ENCODE measurements at regions not wholly inside any gene's neighbourhood (a gene's known extent, or its start where the extent isn't known, plus 50 kb on each side); places are given as distances from the start of the nearest gene placed in this dataset.
"Not testable (repeated sequence)": the region's sequence is repeated elsewhere in the genome, so short reads cannot be mapped to it uniquely, and the experiment has no call there.

DNA sequence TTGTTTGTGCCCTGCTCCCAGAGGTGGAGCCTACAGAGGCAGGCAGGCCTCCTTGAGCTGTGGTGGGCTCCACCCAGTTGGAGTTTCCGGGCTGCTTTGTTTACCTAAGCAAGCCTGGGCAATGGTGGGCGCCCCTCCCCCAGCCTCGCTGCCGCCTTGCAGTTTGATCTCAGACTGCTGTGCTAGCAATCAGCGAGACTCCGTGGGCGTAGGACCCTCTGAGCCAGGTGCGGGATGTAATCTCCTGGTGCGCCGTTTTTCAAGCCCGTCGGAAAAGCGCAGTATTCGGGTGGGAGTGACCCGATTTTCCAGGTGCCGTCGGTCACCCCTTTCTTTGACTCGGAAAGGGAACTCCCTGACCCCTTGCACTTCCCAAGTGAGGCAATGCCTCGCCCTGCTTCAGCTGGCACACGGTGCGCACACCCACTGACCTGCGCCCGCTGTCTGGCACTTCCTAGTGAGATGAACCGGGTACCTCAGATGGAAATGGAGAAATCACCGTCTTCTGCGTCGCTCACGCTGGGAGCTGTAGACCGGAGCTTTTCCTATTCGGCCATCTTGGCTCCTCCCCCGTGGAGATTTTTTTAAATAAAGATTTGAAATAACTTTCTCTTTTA, 189.2 kb upstream of the WSB1 start:
- not testable (repeated sequence) for H3K4me2 ChIP-seq (ENCODE audit: low read depth, low read length, poor library complexity, severe bottlenecking); H3K27me3 ChIP-seq (ENCODE audit: insufficient read depth, low read length, poor library complexity, severe bottlenecking); H3K79me2 ChIP-seq (ENCODE audit: insufficient read depth, low read length); H3F3A ChIP-seq (ENCODE audit: low read depth); H3K36me3 ChIP-seq (ENCODE audit: insufficient read depth, low read length); H3K9me3 ChIP-seq (ENCODE audit: insufficient read depth, low read depth, low read length); H4K20me1 ChIP-seq (ENCODE audit: insufficient read depth, low read length, poor library complexity, severe bottlenecking); H3K4me3 ChIP-seq (ENCODE audit: low read length, poor library complexity, severe bottlenecking); H3K9me2 ChIP-seq (replicated peaks; ENCODE audit: low read depth, low read length); H3K4me1 ChIP-seq (ENCODE audit: insufficient read depth, low read length, poor library complexity, severe bottlenecking); H2AFZ ChIP-seq (ENCODE audit: low read length); H3K9ac ChIP-seq (ENCODE audit: low read depth, low read length, poor library complexity, severe bottlenecking)

DNA sequence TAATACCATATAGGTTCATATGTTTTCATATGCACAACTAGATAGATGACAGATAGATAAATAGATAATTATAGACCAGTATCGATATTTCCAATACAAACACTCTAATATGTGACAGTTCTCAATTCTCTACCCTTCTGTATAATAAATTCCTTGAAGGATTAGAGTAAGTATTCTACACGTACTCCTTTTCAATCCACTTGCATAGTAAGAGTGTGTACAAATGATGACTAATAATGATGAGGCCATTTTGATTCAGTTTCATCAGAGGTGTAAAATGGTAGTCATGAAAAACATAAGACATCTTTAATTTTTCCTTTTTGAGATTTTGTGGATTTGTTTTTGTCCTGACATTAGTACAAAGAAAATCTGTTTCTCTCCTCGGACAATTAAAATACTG, 188.3 kb upstream of the WSB1 start:
- H3K79me2 ChIP-seq (ENCODE audit: insufficient read depth, low read length): no peaks in the 10 kb centered on the region
- H3K9me3 ChIP-seq (ENCODE audit: insufficient read depth, low read depth, low read length): no peaks in the 10 kb centered on the region
- H3K9me2 ChIP-seq (replicated peaks; ENCODE audit: low read depth, low read length): no peaks in the 10 kb centered on the region; the same call in 1 of the 2 replicates
- H4K20me1 ChIP-seq (ENCODE audit: insufficient read depth, low read length, poor library complexity, severe bottlenecking): no peaks in the 10 kb centered on the region
- no peak overlapping the region for H3K9ac ChIP-seq (ENCODE audit: low read depth, low read length, poor library complexity, severe bottlenecking)
- no peak overlapping the region for H3K4me2 ChIP-seq (ENCODE audit: low read depth, low read length, poor library complexity, severe bottlenecking)
- TF ChIP-seq CTCF (conservative IDR thresholded peaks at IDR 0.05; ENCODE audit: low read length) (no peak), EZH2phosphoT487 (IDR thresholded peaks at IDR 0.05; ENCODE audit: borderline replicate concordance) (no peak)
- no peaks in the 10 kb centered on the region for H3F3A ChIP-seq (ENCODE audit: low read depth)
- H3K4me1 ChIP-seq (ENCODE audit: insufficient read depth, low read length, poor library complexity, severe bottlenecking): no peaks in the 10 kb centered on the region
- H3K4me3 ChIP-seq (ENCODE audit: low read length, poor library complexity, severe bottlenecking): no peak overlapping the region
- no peak overlapping the region for H2AFZ ChIP-seq (ENCODE audit: low read length)
- H3K27me3 ChIP-seq (ENCODE audit: insufficient read depth, low read length, poor library complexity, severe bottlenecking): no peaks in the 10 kb centered on the region
- no peaks in the 10 kb centered on the region for H3K36me3 ChIP-seq (ENCODE audit: insufficient read depth, low read length)

DNA sequence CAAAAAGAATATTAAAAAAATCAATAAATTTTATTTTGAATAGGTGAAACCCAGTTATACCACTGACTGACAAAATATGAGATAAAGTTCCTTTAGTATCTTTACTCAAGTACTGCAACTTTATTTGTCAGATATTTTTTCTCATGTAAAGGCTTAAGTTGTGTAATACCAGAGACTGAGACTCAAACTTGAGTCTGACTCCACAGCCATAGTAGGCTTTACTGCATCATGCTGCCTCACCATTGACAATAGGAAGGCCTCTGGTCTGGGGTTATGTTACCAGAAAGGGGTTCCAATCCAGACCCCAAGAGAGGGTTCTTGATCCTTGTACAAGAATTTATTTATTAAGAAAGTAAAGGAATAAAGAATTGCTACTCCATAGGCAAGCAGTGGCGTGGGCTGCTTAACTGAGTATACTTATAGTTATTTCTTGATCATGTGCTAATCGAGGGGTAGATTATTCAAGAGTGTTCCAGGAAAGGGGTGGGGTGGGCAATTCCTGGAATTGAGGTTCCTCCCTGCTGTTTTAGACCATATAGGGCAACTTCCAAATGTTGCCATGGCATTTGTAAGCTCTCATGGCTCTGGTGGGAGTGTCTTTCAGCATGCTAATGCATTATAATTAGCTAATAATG, 187.4 kb upstream of the WSB1 start:
- Histone ChIP-seq H3K79me2 (ENCODE audit: insufficient read depth, low read length) (no peaks in the 10 kb centered on the region), H3K27me3 (ENCODE audit: insufficient read depth, low read length, poor library complexity, severe bottlenecking) (no peaks in the 10 kb centered on the region), H3K4me1 (ENCODE audit: insufficient read depth, low read length, poor library complexity, severe bottlenecking) (no peaks in the 10 kb centered on the region), H3K9ac (ENCODE audit: low read depth, low read length, poor library complexity, severe bottlenecking) (no peak overlapping the region), H2AFZ (ENCODE audit: low read length) (no peak overlapping the region), H3K36me3 (ENCODE audit: insufficient read depth, low read length) (no peaks in the 10 kb centered on the region), H3F3A (ENCODE audit: low read depth) (no peaks in the 10 kb centered on the region), H3K9me2 (replicated peaks; ENCODE audit: low read depth, low read length) (no peaks in the 10 kb centered on the region; the same call in 1 of the 2 replicates), H3K4me2 (ENCODE audit: low read depth, low read length, poor library complexity, severe bottlenecking) (no peak overlapping the region), H3K9me3 (ENCODE audit: insufficient read depth, low read depth, low read length) (no peaks in the 10 kb centered on the region), H4K20me1 (ENCODE audit: insufficient read depth, low read length, poor library complexity, severe bottlenecking) (no peaks in the 10 kb centered on the region), H3K4me3 (ENCODE audit: low read length, poor library complexity, severe bottlenecking) (no peak overlapping the region)
- TF ChIP-seq CTCF (conservative IDR thresholded peaks at IDR 0.05; ENCODE audit: low read length): no peak
- TF ChIP-seq EZH2phosphoT487 (IDR thresholded peaks at IDR 0.05; ENCODE audit: borderline replicate concordance): no peak

DNA sequence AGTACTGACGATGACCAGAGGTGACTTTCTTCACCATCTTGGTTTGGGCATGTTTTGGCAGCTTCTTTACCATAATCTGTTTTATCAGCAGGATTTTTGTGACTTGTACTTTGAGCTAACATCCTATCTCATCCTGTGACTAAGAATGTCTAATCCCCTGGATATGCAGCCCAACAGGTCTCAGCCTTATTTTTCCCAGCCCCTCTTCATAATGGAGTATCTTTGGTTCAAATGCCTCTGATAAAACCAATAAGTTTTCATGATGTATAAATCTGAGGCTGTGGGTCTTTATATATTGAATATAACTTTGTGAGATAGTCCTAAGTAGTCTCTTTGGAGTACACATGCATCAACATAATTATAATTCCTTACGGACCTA, 186.9 kb upstream of the WSB1 start:
- H4K20me1 ChIP-seq (ENCODE audit: insufficient read depth, low read length, poor library complexity, severe bottlenecking): no peaks in the 10 kb centered on the region
- no peak overlapping the region for H3K4me3 ChIP-seq (ENCODE audit: low read length, poor library complexity, severe bottlenecking)
- H3F3A ChIP-seq (ENCODE audit: low read depth): no peaks in the 10 kb centered on the region
- H3K4me1 ChIP-seq (ENCODE audit: insufficient read depth, low read length, poor library complexity, severe bottlenecking): no peaks in the 10 kb centered on the region
- H3K27me3 ChIP-seq (ENCODE audit: insufficient read depth, low read length, poor library complexity, severe bottlenecking): no peaks in the 10 kb centered on the region
- H3K4me2 ChIP-seq (ENCODE audit: low read depth, low read length, poor library complexity, severe bottlenecking): no peak overlapping the region
- no peaks in the 10 kb centered on the region; the same call in 1 of the 2 replicates for H3K9me2 ChIP-seq (replicated peaks; ENCODE audit: low read depth, low read length)
- no peak overlapping the region for H2AFZ ChIP-seq (ENCODE audit: low read length)
- no peak for TF ChIP-seq EZH2phosphoT487 (IDR thresholded peaks at IDR 0.05; ENCODE audit: borderline replicate concordance)
- TF ChIP-seq CTCF (conservative IDR thresholded peaks at IDR 0.05; ENCODE audit: low read length): no peak
- no peaks in the 10 kb centered on the region for H3K79me2 ChIP-seq (ENCODE audit: insufficient read depth, low read length)
- no peak overlapping the region for H3K9ac ChIP-seq (ENCODE audit: low read depth, low read length, poor library complexity, severe bottlenecking)
- H3K9me3 ChIP-seq (ENCODE audit: insufficient read depth, low read depth, low read length): no peaks in the 10 kb centered on the region
- H3K36me3 ChIP-seq (ENCODE audit: insufficient read depth, low read length): no peaks in the 10 kb centered on the region

DNA sequence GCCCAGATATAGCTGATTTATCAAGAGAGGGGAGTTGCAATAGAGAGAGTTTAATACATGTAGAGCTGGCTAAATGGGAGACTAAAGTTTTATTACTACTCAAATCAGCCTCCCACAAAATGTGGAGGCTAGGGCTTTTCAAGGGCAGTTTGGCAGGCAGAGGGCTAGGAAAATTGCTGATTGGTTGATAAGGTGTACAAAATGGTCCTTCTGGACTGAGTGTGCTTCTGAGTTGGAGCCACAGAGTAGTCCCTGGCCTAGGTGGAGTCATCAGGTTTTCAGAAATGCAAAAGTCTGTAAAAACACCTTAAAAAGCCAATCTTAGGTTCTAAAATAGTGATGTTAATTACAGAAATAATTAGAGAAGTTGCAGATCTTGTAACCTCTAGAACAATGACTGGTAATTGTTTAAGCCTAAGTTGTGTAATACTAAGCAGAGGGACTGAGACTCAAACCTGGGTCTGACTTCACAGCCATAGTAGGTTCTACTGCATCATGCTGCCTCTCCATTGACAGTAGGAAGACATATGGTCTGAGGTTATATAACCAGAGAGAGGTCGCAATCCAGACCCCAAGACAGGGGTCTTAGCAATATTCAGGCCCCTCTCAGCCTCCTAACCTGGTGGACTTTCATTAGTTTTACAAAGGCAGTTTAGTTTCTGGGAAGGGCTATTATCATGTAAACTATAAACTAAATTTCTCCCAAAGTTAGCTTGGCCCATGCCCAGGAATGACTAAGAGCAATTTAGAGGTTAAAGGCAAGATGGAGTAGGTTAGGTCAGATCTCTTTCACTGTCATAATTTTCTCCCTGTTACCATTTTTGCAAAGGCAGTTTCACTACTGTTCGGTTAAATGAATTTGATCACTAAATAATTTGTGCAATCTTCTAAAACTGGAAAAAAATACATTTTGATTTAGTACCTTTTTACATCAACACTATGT, 186.3 kb upstream of the WSB1 start:
- not testable (repeated sequence) for H3K79me2 ChIP-seq (ENCODE audit: insufficient read depth, low read length); H3F3A ChIP-seq (ENCODE audit: low read depth); H3K4me2 ChIP-seq (ENCODE audit: low read depth, low read length, poor library complexity, severe bottlenecking); H3K9me3 ChIP-seq (ENCODE audit: insufficient read depth, low read depth, low read length); H3K36me3 ChIP-seq (ENCODE audit: insufficient read depth, low read length); H3K9ac ChIP-seq (ENCODE audit: low read depth, low read length, poor library complexity, severe bottlenecking); H3K9me2 ChIP-seq (replicated peaks; ENCODE audit: low read depth, low read length); H3K4me3 ChIP-seq (ENCODE audit: low read length, poor library complexity, severe bottlenecking); H3K4me1 ChIP-seq (ENCODE audit: insufficient read depth, low read length, poor library complexity, severe bottlenecking); H3K27me3 ChIP-seq (ENCODE audit: insufficient read depth, low read length, poor library complexity, severe bottlenecking); H4K20me1 ChIP-seq (ENCODE audit: insufficient read depth, low read length, poor library complexity, severe bottlenecking); H2AFZ ChIP-seq (ENCODE audit: low read length)
